Body of pancreas (tissue), 4 donors: ENCODE measurements at regions not wholly inside any gene's neighbourhood (a gene's known extent, or its start where the extent isn't known, plus 50 kb on each side); places are given as distances from the start of the nearest gene placed in this dataset.

Experiments
- POLR2A ChIP-seq, 3 donors: fragments of 450-650 bp; IDR thresholded peaks; one replicate each; pipeline ENCODE4 v1.6.1; 2016; ENCODE audit warnings: antibody characterized with exemption in 3 of 3, mild to moderate bottlenecking in 2 of 3
- TF ChIP-seq, protein P1 (sequence below), 7 experiments: fragments of 450-650 bp in 4 of 7; fragments of 200-600 bp in 3 of 7; sonication (generic) in 3 of 7; IDR thresholded peaks; one replicate each; pipeline ENCODE4 v1.5.1; 2016 to 2019; ENCODE audit warnings: antibody characterized with exemption in 7 of 7

GRCh38 chr2:19479666-19480065 is 121.2 kb upstream of the OSR1 start:
- TF ChIP-seq, protein P1, sequence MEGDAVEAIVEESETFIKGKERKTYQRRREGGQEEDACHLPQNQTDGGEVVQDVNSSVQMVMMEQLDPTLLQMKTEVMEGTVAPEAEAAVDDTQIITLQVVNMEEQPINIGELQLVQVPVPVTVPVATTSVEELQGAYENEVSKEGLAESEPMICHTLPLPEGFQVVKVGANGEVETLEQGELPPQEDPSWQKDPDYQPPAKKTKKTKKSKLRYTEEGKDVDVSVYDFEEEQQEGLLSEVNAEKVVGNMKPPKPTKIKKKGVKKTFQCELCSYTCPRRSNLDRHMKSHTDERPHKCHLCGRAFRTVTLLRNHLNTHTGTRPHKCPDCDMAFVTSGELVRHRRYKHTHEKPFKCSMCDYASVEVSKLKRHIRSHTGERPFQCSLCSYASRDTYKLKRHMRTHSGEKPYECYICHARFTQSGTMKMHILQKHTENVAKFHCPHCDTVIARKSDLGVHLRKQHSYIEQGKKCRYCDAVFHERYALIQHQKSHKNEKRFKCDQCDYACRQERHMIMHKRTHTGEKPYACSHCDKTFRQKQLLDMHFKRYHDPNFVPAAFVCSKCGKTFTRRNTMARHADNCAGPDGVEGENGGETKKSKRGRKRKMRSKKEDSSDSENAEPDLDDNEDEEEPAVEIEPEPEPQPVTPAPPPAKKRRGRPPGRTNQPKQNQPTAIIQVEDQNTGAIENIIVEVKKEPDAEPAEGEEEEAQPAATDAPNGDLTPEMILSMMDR (IDR thresholded peaks at IDR 0.05), result no peak
- TF ChIP-seq POLR2A (IDR thresholded peaks at IDR 0.05), result no peak
